ENCODE measurements at regions not wholly inside any gene's neighbourhood (a gene's known extent, or its start where the extent isn't known, plus 50 kb on each side); places are given as distances from the start of the nearest gene placed in this dataset.
"Not testable (repeated sequence)": the region's sequence is repeated elsewhere in the genome, so short reads cannot be mapped to it uniquely, and the experiment has no call there.

GRCh38 chr2:83859553-83859952 is 599.5 kb downstream of the SUCLG1 start:
- DNase-seq, result no peak

DNA sequence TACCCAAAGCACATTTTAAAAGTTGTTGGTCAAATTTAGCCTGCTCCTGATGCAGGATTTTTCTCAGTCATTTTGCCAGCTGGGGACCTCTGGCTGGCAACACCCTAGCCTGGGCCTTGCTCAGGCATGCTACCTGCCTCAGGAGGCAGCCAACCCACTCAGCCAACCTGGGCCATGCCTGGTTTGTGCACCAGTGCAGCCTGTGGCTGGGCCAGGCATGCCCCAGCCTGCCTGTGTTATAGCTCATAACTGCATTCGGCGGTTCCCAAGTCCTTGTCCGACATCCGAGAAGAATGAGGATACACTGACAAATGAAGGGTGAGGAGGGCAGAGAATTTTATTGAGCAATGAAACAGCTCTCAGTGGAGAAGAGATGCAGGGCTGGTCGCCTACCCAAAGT is 608.0 kb downstream of the SUCLG1 start:
- no peak for DNase-seq

DNA sequence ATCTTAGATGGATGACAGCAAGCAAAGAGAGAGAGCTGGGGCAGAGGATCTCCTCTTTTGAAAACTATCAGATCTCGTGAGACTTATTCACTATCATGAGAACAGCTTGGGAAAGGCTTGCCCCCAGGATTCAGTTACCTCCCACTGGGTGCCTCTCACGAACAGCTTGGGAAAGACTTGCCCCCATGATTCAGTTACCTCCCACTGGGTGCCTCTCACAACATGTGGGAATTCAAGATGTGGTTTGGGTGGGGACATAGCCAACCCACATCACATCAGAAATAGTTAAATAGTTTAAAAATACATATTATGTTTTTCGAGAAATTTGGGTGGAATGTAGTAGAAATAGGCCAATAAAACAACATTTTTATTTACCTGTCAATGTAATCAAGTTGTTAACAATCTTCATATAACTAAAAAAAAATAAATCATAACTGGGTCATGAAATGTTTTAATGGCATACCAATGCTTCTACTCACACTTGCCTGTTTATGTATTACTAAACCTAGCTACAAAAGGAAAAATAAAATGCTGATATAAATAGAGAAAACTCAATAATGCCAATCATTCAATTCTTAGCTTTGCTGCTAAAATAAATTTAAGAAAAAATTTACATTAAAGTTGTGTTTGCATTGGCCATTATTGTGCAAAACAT is 608.9 kb downstream of the SUCLG1 start:
- DNase-seq, result no peak

DNA sequence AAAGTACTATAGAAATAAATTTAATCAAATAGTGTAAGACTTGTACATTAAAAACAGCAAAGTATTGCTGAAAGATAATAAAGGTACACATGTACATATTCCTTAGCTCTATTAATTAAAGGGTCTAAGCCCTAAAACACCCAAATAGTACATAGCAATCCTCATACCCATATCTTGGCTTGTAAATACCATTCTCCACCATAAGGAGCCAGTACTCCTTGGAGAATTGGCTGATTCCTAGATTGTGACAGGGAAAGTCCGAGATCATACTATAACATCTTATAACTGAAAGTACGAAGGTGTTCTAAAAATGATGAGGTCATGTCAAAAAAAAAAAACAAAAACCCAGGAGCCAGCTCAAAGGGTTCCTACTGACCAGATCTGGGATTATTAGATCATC is 614.6 kb downstream of the SUCLG1 start:
- DNase-seq, result no peak

GRCh38 chr2:83842421-83842820 is 616.7 kb downstream of the SUCLG1 start:
- no peak for DNase-seq

- DNase-seq, result no peak
Observed at GRCh38 chr2:83837823-83838222, 621.3 kb downstream of the SUCLG1 start.

- no peak for DNase-seq
Observed at GRCh38 chr2:83827618-83828017, 631.5 kb downstream of the SUCLG1 start.

DNA sequence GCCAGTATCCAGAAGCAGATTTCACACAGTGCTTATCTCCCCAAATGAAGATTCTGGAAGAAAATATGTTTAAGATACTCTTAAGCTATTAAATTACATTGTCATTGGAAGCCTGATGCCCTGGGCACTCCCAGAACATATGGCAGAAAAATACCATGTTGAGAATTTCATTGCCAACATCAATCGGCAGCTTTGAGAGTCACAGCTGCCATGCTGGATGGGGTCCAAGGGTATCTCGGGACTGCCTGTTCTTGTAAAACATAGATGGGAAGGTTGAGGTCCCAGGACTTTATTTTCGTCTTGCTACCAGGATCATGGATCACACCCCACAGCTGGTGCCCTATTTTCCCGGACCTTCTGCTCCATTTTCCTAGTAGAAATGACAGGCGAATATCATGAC is 632.5 kb downstream of the SUCLG1 start:
- no peak for DNase-seq

GRCh38 chr2:83823229-83823628 is 635.9 kb downstream of the SUCLG1 start:
- no peak for DNase-seq

DNA sequence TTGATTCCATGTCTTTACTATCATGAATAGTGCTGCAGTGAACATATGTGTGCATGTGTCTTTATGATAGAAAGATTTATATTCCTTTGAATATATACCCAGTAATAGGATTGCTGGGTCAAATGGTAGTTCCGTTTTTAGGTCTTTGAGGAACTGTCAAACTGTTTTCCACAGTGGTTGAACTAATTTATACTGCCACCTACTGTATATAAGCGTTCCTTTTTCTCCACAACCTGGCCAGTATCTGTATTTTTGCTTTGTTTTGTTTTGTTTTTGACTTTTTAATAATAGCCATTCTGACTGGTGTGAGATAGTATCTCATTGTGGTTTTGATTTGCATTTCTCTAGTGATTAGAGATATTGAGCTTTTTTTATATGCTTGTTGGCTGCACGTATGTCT is 641.6 kb downstream of the SUCLG1 start:
- DNase-seq, result no peak

- no peak for DNase-seq
Observed at GRCh38 chr2:83808878-83809277, 650.2 kb downstream of the SUCLG1 start.

GRCh38 chr2:83802604-83803003 is 656.5 kb downstream of the SUCLG1 start:
- DNase-seq, result no peak

DNA sequence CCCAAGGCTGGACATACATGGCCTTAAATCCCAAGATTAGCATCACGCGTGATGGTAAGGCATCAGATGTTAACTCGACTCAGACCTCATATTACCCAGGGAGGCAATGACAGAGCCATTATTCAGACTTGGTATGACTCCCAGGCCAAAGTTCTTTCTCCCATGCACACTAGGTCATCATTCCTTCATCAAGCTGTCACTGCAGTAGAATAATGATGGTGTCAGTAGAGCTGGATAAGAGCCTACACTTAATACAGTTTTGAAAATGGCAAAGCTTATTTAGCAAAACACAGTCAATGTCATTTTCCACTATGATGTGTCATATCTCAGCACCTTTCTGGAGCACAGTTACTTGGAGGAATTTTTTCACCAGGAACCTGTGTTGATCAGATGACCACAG is 663.3 kb downstream of the SUCLG1 start:
- no peak for DNase-seq

- DNase-seq, result not testable (repeated sequence)
Observed at GRCh38 chr2:83790467-83790866, 668.6 kb downstream of the SUCLG1 start.

GRCh38 chr2:83789674-83790073 is 669.4 kb downstream of the SUCLG1 start:
- DNase-seq, result not testable (repeated sequence)

GRCh38 chr2:83788938-83789566 is 670.0 kb downstream of the SUCLG1 start:
- not testable (repeated sequence) for DNase-seq

DNA sequence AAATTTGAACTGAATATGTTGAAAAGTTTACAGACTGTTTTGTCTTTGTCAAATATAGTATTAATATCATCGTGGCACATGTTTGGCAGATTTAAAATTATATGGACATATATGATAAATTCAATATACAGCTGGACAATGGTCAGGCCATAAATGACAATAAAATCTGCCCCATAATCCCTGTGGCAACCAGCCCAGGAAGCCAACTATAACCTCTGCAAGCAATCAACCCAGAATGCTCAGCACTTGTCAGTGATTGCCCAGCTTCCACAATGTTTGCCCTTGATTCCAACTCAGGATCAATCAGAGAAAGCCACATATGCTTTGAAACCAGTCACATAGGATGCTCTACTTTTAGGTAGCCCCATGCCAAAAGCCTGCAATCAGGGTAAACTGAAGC is 671.9 kb downstream of the SUCLG1 start:
- DNase-seq, result no peak

DNA sequence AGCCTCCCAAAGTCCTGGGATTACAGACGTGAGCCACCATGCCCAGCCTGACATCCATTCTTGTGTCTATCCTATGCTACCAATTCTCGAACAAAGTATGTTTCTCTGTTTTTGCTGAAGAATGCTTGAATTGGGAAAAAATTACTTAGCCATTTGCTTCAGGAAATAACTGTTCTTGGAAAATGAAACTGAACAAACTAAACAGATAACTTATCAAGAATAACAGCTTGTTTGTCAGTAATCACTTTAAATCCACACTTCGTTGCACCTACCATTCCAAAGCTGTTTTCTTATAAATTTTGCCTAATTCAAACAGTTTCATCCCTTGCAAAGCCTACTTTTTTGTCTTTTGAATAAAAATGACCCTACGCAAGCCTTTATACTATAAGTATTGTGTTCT is 672.9 kb downstream of the SUCLG1 start:
- no peak for DNase-seq

DNA sequence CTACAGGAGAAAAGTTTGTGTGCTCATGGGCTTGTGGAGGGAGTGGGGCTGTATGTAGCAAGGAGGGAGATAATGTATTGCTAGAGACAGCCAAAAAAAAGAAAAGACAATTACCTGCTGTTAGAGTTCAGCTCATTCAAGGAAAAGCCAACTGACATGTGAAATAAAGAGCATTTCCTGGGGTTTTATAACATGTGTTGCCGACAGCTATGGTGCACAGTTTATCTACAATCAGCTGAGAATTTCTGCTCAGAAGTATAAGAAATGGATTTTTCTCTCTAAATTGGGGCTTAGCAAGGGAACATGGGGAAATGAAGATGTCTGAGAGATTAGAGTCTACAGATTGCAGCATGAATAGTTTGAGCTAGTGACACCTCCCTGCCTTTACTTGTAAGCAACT is 674.1 kb downstream of the SUCLG1 start:
- DNase-seq, result no peak

DNA sequence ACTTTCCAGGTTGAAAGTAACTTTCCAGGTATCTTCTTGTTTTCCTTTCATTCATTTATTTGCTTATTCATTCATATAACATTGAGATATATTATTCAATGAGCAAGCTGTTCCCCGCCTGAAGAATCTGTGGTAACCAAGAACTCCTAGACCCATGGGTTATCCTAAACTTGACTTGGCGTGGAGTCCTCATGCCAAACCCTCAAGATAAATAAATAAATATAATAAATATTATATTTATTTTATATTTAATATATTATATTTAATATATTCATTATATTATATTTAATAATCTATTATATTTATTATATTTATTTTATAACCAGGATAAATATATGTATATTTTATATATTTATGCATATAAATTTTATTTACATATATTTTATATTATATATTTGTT is 674.8 kb downstream of the SUCLG1 start:
- DNase-seq, result no peak

GRCh38 chr2:83782122-83782521 is 677.0 kb downstream of the SUCLG1 start:
- DNase-seq, result no peak

DNA sequence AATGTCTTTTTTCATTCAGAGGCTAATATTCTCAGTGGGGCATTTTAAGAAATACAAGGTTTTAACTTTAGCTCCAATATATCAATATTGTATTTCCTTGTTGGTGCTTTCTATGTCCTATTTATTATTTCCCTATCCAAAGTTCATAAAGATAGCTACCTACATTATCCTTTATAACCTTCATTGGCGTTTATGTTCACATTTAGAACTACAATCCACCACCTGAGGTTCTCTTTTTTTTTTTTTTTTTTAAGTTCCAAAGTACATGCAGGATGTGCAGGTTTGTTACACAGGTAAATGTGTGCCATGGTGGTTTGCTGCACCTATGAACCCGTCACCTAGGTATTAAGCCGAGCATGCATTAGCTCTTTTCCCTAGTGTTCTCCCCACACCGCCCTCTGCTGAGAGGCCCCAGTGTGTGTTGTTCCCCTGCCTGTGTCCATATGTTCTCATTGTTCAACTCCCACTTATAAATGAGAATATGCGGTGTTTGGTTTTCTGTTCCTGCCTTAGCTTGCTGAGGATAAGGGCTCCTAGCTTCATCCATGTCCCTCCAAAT is 694.6 kb downstream of the SUCLG1 start:
- DNase-seq, result no peak

DNA sequence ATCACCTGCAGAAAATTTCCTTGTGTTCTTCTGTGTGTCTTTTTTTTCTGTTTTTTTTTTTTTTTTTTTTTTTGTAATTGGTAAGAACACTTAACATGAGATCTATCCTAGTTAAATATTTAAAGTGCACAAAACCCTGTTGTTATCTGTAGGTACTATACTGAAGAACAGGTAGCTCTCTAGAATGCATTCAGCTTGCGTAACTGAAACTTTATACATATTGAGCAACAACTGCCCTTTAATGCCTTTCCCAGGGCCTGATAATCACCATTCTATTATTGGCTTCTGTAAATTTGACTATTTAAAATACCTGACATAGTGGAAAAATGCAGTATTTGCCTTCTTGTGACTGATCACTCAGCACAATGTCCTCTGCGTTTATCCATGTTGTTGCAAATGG is 701.8 kb downstream of the SUCLG1 start:
- DNase-seq, result no peak

DNA sequence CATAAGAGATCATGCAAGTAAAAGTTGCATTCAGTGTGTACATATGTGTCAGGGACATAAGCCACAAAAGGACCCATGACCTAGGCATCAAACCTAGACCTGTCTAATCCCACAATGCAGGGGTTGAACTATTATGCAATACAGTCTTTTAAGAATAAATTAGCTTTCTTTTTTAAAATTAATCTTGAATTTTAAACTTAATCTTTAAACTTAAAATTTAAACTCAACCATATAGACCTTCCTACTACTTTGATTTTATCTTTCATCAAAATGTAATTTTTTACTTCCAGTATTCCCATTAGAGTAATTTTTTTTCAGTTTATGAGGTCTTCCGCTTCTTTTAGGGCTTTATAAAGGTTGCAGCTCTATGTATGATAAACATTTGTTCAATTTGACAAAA is 702.9 kb downstream of the SUCLG1 start:
- no peak for DNase-seq

GRCh38 chr2:83747141-83747540 is 711.9 kb downstream of the SUCLG1 start:
- no peak for DNase-seq

All from CD4-positive, alpha-beta T cell treated with Interleukin-4 for 1 hour (primary cell).